ENCODE measurements at regions not wholly inside any gene's neighbourhood (a gene's known extent, or its start where the extent isn't known, plus 50 kb on each side); places are given as distances from the start of the nearest gene placed in this dataset.

DNA sequence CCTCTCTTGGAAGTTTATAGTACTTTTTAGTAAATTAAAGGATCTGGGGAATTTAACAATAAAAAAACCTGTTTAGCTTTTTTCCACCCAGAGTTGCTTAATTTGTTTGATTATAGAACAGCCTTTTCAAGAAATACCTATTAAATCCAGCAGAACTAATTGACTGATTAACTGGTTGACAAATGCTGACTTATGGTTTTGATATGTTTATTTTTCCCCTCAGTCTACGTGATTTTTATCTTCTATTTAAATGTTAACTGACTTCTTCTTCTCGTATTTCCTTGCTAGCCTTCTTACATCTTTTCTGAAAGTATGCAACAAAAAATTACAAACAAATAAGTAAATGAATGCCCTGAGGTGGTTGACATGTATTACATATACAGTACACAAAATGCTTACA lies 302.9 kb upstream of the SPAG17 start:
- Histone ChIP-seq H3K4me3 (ENCODE audit: control insufficient read depth in 2 of 3, extremely low read depth in 1 of 3, insufficient read depth in 2 of 3, low read depth in 1 of 3, low read length in 3 of 3) (no peak overlapping the region), H3K4me1 (ENCODE audit: control insufficient read depth, extremely low read depth, insufficient read depth, low read length) (peaks cover 15% of the 10 kb centered on the region), H3K9ac (ENCODE audit: control insufficient read depth, extremely low read depth, insufficient read depth, low read length) (no peak overlapping the region), H3K79me2 (ENCODE audit: control insufficient read depth, insufficient read depth, low read length) (no peaks in the 10 kb centered on the region), H3K27me3 (ENCODE audit: control insufficient read depth, extremely low read depth, insufficient read depth, low read length) (no peaks in the 10 kb centered on the region), H4K20me1 (ENCODE audit: control insufficient read depth, extremely low read depth, insufficient read depth, low read length) (no peaks in the 10 kb centered on the region), H3K4me2 (ENCODE audit: control insufficient read depth, extremely low read depth, insufficient read depth, low read depth, low read length) (no peak overlapping the region), H3K9me3 (ENCODE audit: control insufficient read depth, low read depth, low read length) (no peaks in the 10 kb centered on the region), H3K27ac (ENCODE audit: control insufficient read depth, insufficient read depth, low read length) (no peak overlapping the region), H3K9me1 (ENCODE audit: control insufficient read depth, extremely low read depth, insufficient read depth, low read length) (no peaks in the 10 kb centered on the region), H3K36me3 (ENCODE audit: control insufficient read depth in 2 of 2, extremely low read depth in 1 of 2, insufficient read depth in 2 of 2, low read length in 2 of 2) (no peaks in the 10 kb centered on the region), H2AFZ (ENCODE audit: control insufficient read depth, low read length) (no peak overlapping the region)
- DNase-seq (ENCODE audit: low read depth, low spot score): no peak
- FAIRE-seq: no peak
- dilution Hi-C loops (cut with MboI; ENCODE audit: extremely low pct_ligation_motif_present, low sequenced_read_pairs): no loop called here
- no peak for TF ChIP-seq EZH2 (IDR thresholded peaks at IDR 0.05; ENCODE audit: low read length)
- TF ChIP-seq, protein P1, sequence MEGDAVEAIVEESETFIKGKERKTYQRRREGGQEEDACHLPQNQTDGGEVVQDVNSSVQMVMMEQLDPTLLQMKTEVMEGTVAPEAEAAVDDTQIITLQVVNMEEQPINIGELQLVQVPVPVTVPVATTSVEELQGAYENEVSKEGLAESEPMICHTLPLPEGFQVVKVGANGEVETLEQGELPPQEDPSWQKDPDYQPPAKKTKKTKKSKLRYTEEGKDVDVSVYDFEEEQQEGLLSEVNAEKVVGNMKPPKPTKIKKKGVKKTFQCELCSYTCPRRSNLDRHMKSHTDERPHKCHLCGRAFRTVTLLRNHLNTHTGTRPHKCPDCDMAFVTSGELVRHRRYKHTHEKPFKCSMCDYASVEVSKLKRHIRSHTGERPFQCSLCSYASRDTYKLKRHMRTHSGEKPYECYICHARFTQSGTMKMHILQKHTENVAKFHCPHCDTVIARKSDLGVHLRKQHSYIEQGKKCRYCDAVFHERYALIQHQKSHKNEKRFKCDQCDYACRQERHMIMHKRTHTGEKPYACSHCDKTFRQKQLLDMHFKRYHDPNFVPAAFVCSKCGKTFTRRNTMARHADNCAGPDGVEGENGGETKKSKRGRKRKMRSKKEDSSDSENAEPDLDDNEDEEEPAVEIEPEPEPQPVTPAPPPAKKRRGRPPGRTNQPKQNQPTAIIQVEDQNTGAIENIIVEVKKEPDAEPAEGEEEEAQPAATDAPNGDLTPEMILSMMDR (optimal IDR thresholded peaks at IDR 0.05 in 1 of 3, IDR thresholded peaks at IDR 0.05 in 1 of 3, conservative IDR thresholded peaks at IDR 0.05 in 1 of 3; ENCODE audit: extremely low read depth in 1 of 3, insufficient read depth in 2 of 3, low read length in 3 of 3): no peak

DNA sequence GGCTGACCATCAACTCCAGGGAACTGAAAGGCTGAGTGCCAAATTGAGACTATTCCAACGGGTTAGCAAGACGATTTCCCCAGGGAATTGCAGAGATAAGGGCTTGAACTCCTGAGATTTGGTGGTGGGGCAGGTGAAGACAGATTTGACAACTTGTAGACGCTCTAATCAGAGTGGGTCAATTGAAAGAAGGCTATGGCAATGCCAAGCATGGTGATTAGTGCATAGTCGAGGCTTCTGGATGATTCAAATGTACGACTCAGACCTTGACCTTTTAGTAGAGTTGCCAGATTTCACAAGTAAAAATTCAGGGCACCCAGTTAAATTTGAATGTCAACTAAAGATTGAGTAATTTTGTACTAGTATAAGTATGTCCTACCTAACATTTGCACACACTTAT lies 302.1 kb upstream of the SPAG17 start:
- DNase-seq (ENCODE audit: low read depth, low spot score): no peak
- dilution Hi-C loops (cut with MboI; ENCODE audit: extremely low pct_ligation_motif_present, low sequenced_read_pairs): no loop called here
- H3K4me1 ChIP-seq (ENCODE audit: control insufficient read depth, extremely low read depth, insufficient read depth, low read length): peaks cover 15% of the 10 kb centered on the region

More for the DNA sequence above, 302.1 kb upstream of the SPAG17 start:
- Histone ChIP-seq H3K4me3 (ENCODE audit: control insufficient read depth in 2 of 3, extremely low read depth in 1 of 3, insufficient read depth in 2 of 3, low read depth in 1 of 3, low read length in 3 of 3) (no peak overlapping the region), H3K9me3 (ENCODE audit: control insufficient read depth, low read depth, low read length) (no peaks in the 10 kb centered on the region), H3K9me1 (ENCODE audit: control insufficient read depth, extremely low read depth, insufficient read depth, low read length) (no peaks in the 10 kb centered on the region), H3K9ac (ENCODE audit: control insufficient read depth, extremely low read depth, insufficient read depth, low read length) (no peak overlapping the region), H3K79me2 (ENCODE audit: control insufficient read depth, insufficient read depth, low read length) (no peaks in the 10 kb centered on the region), H4K20me1 (ENCODE audit: control insufficient read depth, extremely low read depth, insufficient read depth, low read length) (no peaks in the 10 kb centered on the region), H2AFZ (ENCODE audit: control insufficient read depth, low read length) (no peak overlapping the region), H3K4me2 (ENCODE audit: control insufficient read depth, extremely low read depth, insufficient read depth, low read depth, low read length) (no peak overlapping the region), H3K36me3 (ENCODE audit: control insufficient read depth in 2 of 2, extremely low read depth in 1 of 2, insufficient read depth in 2 of 2, low read length in 2 of 2) (no peaks in the 10 kb centered on the region), H3K27ac (ENCODE audit: control insufficient read depth, insufficient read depth, low read length) (no peak overlapping the region), H3K27me3 (ENCODE audit: control insufficient read depth, extremely low read depth, insufficient read depth, low read length) (no peaks in the 10 kb centered on the region)
- no peak for FAIRE-seq
- TF ChIP-seq, protein P1 (optimal IDR thresholded peaks at IDR 0.05 in 1 of 3, IDR thresholded peaks at IDR 0.05 in 1 of 3, conservative IDR thresholded peaks at IDR 0.05 in 1 of 3; ENCODE audit: extremely low read depth in 1 of 3, insufficient read depth in 2 of 3, low read length in 3 of 3): no peak
- TF ChIP-seq EZH2 (IDR thresholded peaks at IDR 0.05; ENCODE audit: low read length): no peak
